ENCODE measurements at regions not wholly inside any gene's neighbourhood (a gene's known extent, or its start where the extent isn't known, plus 50 kb on each side); places are given as distances from the start of the nearest gene placed in this dataset.

- Histone ChIP-seq H3K9me3 (no peaks in the 10 kb centered on the region), H3K27ac (no peak overlapping the region), H3K4me1 (peaks cover 0 to 9% (median 0%) of the 10 kb centered on the region in 4 donors), H3K4me3 (no peak overlapping the region), H3K36me3 (no peaks in the 10 kb centered on the region), H3K27me3 (no peaks in the 10 kb centered on the region)
- intact Hi-C loops (cut with DNase I; ENCODE audit: low total_unique reads): no loop called here
- 62 to 73% (median 70%) methylated on average over 3 of the region's 3 CpGs for WGBS, 5 donors
- TF ChIP-seq POLR2A (IDR thresholded peaks at IDR 0.05) (no peak), EP300 (IDR thresholded peaks at IDR 0.05) (no peak), CTCF (IDR thresholded peaks at IDR 0.05) (no peak), POLR2AphosphoS5 (IDR thresholded peaks at IDR 0.05) (no peak)
- no peak for DNase-seq
Measured at GRCh38 chr20:52404671-52405070, 213.1 kb upstream of the ZFP64 start.

GRCh38 chr20:52402950-52403349, 211.4 kb upstream of the ZFP64 start:
- no peak for DNase-seq
- Histone ChIP-seq H3K27me3 (no peaks in the 10 kb centered on the region), H3K27ac (no peak overlapping the region), H3K9me3 (no peaks in the 10 kb centered on the region), H3K36me3 (no peaks in the 10 kb centered on the region), H3K4me1 (peaks cover 0 to 9% (median 0%) of the 10 kb centered on the region in 4 donors), H3K4me3 (no peak overlapping the region)
- TF ChIP-seq EP300 (IDR thresholded peaks at IDR 0.05): no peak
- no peak for TF ChIP-seq CTCF (IDR thresholded peaks at IDR 0.05)
- TF ChIP-seq POLR2A (IDR thresholded peaks at IDR 0.05): no peak
- TF ChIP-seq POLR2AphosphoS5 (IDR thresholded peaks at IDR 0.05): no peak
- 71 to 90% (median 89%) methylated on average over 4 of the region's 4 CpGs for WGBS, 5 donors
- intact Hi-C loops (cut with DNase I; ENCODE audit: low total_unique reads): no loop called here

GRCh38 chr20:52402514-52402913, 210.9 kb upstream of the ZFP64 start:
- DNase-seq: no peak
- intact Hi-C loops (cut with DNase I; ENCODE audit: low total_unique reads): no loop called here
- H3K4me3 ChIP-seq: no peak overlapping the region
- H3K27ac ChIP-seq: no peak overlapping the region
- WGBS, 5 donors: 85 to 89% (median 85%) methylated on average over 5 of the region's 5 CpGs
- no peaks in the 10 kb centered on the region for H3K27me3 ChIP-seq
- TF ChIP-seq POLR2A (IDR thresholded peaks at IDR 0.05) (no peak), CTCF (IDR thresholded peaks at IDR 0.05) (no peak), POLR2AphosphoS5 (IDR thresholded peaks at IDR 0.05) (no peak), EP300 (IDR thresholded peaks at IDR 0.05) (no peak)
- H3K36me3 ChIP-seq: no peaks in the 10 kb centered on the region
- H3K9me3 ChIP-seq: no peaks in the 10 kb centered on the region
- peaks cover 0 to 9% (median 0%) of the 10 kb centered on the region in 4 donors for H3K4me1 ChIP-seq

GRCh38 chr20:52401431-52401830, 209.9 kb upstream of the ZFP64 start:
- Histone ChIP-seq H3K9me3 (no peaks in the 10 kb centered on the region), H3K4me1 (peaks cover 0 to 9% (median 0%) of the 10 kb centered on the region in 4 donors), H3K36me3 (no peaks in the 10 kb centered on the region), H3K27me3 (no peaks in the 10 kb centered on the region), H3K4me3 (no peak overlapping the region), H3K27ac (no peak overlapping the region)
- no peak for TF ChIP-seq CTCF (IDR thresholded peaks at IDR 0.05)
- no peak for TF ChIP-seq POLR2A (IDR thresholded peaks at IDR 0.05)
- intact Hi-C loops (cut with DNase I; ENCODE audit: low total_unique reads): no loop called here
- DNase-seq: no peak
- WGBS, 5 donors: 90 to 100% (median 94%) methylated on average over 1 of the region's 1 CpG
